NCI-H345 treated with DMSO at 0.1 percent for 48 hours (cell line): ENCODE measurements at regions not wholly inside any gene's neighbourhood (a gene's known extent, or its start where the extent isn't known, plus 50 kb on each side); places are given as distances from the start of the nearest gene placed in this dataset.
"Not testable (repeated sequence)": the region's sequence is repeated elsewhere in the genome, so short reads cannot be mapped to it uniquely, and the experiment has no call there.

Experiments
- DNase-seq: peaks from one replicate; lab custom pipeline; 2025; ENCODE audit not compliant: unreplicated experiment; lab: John Stamatoyannopoulos, UW

- DNase-seq = no peak
These were observed 50.1 kb upstream of the SIRPA start for GRCh38 chr20:1845163-1845523.

GRCh38 chr20:1844325-1845162, 50.7 kb upstream of the SIRPA start:
- no peak for DNase-seq

DNA sequence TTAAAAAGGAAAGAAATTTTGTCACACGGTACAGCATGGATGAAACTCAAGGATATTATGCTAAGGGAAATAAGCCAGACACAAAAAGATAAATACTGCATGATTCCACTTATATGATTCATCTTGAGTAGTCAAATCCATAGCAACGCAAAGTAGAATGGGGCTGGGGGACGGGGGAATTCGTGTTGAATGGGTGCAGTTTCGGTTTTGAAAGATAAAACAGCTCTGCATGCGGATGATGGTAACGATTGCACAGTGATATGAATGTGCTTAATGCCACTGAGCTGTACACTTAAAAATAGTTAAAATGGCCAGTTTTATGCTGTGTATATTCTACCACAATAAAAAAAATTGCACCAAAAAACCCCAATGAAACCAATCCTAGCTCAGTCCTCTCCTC, 52.9 kb upstream of the SIRPA start:
- no peak for DNase-seq

GRCh38 chr20:1841554-1842140, 53.6 kb upstream of the SIRPA start:
- no peak for DNase-seq

DNA sequence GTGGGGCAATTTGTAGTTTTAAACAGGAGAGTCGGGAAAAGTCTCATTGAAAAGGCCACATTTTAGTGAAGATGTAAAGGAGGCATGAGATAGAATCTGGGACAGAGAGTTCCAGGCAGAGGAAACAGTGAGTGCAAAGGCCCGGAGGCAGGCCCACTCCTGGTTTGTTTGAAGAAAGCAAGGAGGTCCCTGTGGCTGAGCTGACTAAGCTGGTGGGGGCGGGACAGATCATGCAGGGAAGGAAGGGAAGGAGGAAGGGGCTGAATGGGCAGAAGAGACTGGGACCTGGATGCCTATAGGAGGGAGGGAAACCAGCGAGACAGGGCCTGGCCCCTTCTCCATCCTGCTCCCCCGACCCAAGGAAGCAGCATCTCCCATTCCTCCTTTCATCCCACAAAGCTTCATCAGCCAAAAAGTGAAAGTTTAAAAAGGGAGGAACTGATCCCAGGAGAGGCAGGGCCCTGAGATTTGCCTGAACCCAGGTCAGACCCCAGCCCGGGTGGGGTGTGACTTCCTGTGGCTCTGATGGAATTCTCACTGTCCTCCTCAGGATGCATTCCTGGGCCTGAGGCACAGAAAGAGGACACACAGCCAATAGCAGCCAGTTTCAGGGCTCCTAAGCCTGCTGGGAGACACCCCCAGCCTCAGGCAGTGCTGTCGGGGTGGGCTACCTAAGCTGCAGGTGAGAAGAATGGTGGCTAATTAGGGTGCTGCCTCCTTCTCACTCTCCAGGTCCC, 54.2 kb upstream of the SIRPA start:
- DNase-seq = no peak

GRCh38 chr20:1839376-1840317, 55.6 kb upstream of the SIRPA start:
- DNase-seq = not testable (repeated sequence)

- no peak for DNase-seq
These were observed 56.5 kb upstream of the SIRPA start for GRCh38 chr20:1838556-1839279.

DNA sequence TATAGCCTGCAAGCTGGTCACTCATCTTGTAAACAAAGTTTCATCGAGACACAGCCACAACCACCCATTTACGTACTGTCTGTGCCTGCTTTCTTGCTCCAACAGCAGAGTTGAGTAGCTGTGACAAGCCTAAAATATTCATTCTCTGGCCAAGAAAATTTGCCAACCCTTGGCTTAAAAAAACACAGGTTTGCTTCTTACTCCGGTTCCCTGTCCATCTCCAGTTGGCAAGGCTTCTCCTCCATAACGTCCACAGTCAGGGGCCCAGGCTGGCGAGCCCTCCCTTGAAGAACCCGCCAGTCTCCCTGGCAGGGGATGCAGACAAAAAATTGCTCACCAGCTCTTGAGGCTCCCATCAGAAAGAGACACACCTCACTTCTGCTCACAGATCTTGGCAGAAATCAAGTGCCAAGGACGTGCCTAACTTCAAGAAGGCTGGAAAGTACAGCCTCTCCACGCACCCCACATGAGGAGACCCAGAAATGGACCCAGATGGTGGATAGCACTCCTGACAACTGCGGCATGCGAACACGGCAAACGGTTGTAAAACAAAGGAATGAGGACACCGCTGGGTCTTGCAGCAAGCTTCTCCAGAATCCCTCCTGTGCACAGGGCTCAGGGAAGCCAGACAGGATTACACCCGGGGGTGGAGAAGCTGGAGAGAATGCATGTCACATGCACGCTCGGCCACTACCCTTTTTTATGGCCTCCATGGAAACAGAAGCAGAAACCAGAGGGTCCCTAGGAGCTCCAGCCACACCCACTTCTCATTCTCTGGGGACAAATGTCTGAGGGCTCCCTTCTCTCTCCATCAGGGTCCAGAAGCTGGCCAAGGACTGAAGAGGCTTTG, 59.8 kb upstream of the SIRPA start:
- DNase-seq = no peak

GRCh38 chr20:1833728-1834726, 61.2 kb upstream of the SIRPA start:
- DNase-seq = peak; percentile 56

DNA sequence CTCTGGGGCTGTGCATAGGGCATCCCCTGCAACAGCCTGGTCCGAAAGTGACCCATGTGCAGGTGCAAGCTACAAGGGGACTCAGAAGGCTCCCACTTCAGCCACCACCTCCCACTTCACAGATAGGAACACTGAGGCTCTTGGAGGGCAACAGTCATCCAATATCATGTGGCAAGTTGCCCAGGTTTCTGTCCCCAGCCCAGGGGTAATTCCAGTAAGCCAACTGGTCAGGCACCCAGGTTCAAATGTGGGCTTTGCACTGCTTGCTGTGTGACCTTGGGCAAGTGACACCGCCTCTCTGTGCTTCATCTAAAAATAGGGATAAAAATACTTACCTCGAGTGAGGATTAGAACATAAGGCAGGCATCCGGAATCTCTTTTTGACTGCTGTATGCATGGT, 62.0 kb upstream of the SIRPA start:
- no peak for DNase-seq

- no peak for DNase-seq
These were observed 62.6 kb upstream of the SIRPA start for GRCh38 chr20:1832634-1833033.

DNA sequence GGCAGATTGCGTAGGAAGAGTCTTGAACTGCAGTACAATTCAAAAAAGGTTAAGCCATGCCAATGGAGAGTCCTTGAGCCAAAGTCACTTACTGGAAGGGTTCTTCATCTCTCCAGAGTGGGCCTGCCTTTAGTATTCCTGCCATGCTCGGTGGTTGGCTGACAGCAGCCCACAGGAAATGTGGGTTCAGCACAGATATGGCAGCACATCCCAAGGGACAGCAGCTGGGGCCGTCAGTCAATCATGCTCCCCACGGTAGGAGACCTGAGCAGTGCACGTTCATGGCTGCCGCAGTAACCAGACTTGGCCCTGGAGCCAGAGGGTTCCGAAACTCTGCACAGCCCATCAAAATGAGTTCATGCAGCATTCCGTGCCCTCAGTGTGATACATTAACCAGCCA, 63.6 kb upstream of the SIRPA start:
- no peak for DNase-seq

DNA sequence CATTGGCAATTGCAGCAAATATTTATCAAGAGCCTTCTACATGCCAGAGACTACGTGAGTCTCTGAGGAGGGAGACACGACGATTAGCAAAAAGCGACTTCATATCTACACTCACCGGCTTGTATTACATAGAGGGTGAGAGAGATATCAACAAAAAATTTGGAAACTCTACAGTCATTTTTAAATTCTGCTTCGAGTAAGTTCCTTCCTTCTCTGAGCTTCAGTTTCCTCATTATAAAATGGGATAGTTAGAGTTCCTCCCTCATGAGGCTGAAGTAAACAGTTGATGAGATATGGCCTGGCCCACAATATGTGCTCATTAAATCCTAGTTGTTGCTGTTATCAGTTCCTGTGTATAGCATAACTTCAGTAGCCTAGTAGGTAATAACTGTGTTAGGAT, 64.1 kb upstream of the SIRPA start:
- DNase-seq = no peak

DNA sequence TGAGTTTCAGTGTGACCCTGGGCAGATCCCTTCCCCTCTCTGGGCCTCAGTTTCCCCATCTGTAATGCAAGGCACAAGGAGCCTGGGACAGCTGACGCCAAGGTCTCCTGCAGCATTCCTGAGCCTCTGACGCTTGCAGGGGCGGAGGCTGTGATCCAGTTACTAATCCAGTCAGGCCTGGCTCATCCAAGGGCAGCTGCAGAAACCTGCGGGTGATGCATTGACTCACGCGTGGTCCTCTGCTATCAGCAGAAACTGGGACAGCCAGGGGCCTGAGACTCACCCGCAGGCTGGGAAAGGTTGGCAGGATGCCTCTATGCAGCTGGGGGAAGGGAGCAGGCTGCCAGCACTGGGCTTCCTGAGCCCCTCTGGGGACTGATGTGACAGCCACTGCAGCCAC, 65.0 kb upstream of the SIRPA start:
- no peak for DNase-seq

GRCh38 chr20:1829531-1829930, 65.7 kb upstream of the SIRPA start:
- no peak for DNase-seq

DNA sequence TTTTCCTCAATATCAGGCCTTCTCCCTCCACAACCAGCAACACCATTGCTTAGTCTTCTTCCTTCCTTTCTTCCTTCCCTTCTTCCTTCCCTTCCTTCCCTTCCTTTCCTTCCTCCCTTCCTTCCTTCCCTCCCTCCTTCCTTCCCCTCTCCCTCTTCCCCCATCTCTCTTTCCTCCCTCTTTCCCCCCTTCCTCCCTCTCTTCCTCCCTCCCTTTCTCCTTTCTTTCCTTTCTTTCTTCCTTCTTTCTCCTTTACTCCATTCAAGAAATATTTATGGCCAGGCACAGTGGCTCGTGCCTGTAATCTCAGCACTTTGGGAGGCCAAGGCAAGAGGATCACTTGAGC, 66.4 kb upstream of the SIRPA start:
- no peak for DNase-seq

- no peak for DNase-seq
These were observed 67.0 kb upstream of the SIRPA start for GRCh38 chr20:1827974-1828785.
